ENCODE measurements at regions not wholly inside any gene's neighbourhood (a gene's known extent, or its start where the extent isn't known, plus 50 kb on each side); places are given as distances from the start of the nearest gene placed in this dataset.
"Not testable (repeated sequence)": the region's sequence is repeated elsewhere in the genome, so short reads cannot be mapped to it uniquely, and the experiment has no call there.

DNA sequence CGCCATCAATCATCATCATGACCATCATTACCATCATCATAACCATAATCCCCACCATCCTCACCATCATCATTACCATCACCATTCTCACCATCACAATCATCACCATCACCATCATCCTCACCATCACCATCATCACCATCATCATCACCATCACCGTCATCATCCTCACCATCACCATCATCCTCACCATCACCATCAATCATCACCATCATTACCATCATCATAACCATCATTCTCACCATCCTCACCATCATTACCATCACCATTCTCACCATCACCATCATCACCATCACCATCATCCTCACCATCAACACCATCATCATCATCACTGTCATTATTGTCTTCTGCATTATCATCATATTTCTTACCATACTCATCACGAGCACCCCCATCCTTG lies 245.5 kb downstream of the ADGRD1 start:
- no peak overlapping the region for H3K27ac ChIP-seq
- no peak for DNase-seq (ENCODE audit: low spot score in 2 of 2)
- H3K36me3 ChIP-seq, result no peaks in the 10 kb centered on the region
- no peaks in the 10 kb centered on the region for H3K9me3 ChIP-seq
- TF ChIP-seq POLR2A (IDR thresholded peaks at IDR 0.05), result no peak
- TF ChIP-seq EP300 (IDR thresholded peaks at IDR 0.05), result no peak
- no peak for TF ChIP-seq POLR2AphosphoS5 (IDR thresholded peaks at IDR 0.05)
- TF ChIP-seq, protein P1, sequence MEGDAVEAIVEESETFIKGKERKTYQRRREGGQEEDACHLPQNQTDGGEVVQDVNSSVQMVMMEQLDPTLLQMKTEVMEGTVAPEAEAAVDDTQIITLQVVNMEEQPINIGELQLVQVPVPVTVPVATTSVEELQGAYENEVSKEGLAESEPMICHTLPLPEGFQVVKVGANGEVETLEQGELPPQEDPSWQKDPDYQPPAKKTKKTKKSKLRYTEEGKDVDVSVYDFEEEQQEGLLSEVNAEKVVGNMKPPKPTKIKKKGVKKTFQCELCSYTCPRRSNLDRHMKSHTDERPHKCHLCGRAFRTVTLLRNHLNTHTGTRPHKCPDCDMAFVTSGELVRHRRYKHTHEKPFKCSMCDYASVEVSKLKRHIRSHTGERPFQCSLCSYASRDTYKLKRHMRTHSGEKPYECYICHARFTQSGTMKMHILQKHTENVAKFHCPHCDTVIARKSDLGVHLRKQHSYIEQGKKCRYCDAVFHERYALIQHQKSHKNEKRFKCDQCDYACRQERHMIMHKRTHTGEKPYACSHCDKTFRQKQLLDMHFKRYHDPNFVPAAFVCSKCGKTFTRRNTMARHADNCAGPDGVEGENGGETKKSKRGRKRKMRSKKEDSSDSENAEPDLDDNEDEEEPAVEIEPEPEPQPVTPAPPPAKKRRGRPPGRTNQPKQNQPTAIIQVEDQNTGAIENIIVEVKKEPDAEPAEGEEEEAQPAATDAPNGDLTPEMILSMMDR (IDR thresholded peaks at IDR 0.05), result no peak
- no peaks in the 10 kb centered on the region for H3K4me1 ChIP-seq
- 82% methylated on average over 3 of the region's 3 CpGs for WGBS
- H3K4me3 ChIP-seq, result no peak overlapping the region
- peaks cover 11% of the 10 kb centered on the region for H3K27me3 ChIP-seq

DNA sequence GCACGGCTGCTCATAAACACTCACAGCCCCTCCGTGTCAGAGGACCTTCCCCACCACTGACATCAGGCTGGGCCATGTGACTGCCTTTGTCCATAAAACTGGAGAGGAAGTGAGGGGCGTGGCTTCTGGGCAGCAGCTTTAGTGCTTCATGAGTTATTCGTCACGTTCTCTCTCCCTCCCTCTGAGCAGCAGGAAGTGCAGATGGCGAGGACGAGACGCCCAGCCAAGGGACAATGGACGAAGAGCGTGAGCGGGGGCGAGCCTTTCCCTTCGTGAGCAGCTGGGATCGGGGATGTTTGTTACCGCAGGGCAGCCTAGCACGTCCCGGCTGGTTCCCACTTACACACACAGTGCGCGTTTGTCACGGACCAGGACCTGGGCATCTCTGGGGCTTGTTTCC lies 248.2 kb downstream of the ADGRD1 start:
- H3K27ac ChIP-seq; H3K36me3 ChIP-seq; H3K4me3 ChIP-seq; H3K4me1 ChIP-seq; DNase-seq (ENCODE audit: low spot score in 2 of 2); H3K9me3 ChIP-seq: not testable (repeated sequence)
- peaks cover 18% of the 10 kb centered on the region for H3K27me3 ChIP-seq
- no CpG with 5 or more reads among the region's 20 CpGs for WGBS

DNA sequence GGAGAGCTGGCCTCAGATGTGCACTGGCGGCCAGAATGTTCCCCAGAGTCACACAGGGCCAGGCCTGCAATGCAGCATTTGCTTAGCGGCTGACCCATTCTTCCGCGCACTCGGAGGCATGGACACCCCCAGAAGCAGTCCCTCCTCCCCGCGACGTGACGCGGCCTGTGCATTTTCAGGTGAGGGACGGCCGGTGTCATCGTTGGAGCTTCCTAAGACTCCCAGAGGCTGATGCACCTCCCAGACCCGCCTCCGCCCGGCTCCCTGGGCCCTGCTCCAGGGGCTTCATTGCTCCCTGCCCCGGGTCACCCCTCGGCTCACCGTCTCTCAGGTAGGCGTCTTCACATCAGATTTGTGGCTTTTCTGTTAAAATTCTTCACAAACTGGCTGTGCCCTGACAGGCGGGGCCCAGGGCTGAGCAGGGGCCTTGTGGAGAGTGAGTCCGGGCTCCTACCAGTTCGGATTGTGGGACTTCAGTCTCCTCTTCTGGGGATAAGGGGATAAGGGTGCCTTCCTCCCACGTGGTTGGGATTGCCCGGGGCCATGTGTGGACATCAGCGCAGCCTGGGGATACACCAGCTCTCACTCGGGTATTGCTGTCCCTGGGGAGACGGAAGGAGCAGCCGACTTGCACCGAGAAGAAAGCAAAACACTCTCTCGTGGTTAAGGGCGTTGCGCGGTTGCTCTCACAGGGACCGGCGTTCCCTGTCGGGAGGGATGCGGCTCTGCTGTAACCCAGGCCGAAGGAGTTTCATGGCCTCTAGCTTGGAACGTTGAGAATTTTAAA lies 249.1 kb downstream of the ADGRD1 start:
- 73% methylated on average over 29 of the region's 40 CpGs for WGBS
- TF ChIP-seq, protein P1 (IDR thresholded peaks at IDR 0.05), result no peak
- TF ChIP-seq POLR2AphosphoS5 (IDR thresholded peaks at IDR 0.05) (no peak), POLR2A (IDR thresholded peaks at IDR 0.05) (no peak), EP300 (IDR thresholded peaks at IDR 0.05) (no peak)
- DNase-seq (ENCODE audit: low spot score in 2 of 2), result no peak

DNA sequence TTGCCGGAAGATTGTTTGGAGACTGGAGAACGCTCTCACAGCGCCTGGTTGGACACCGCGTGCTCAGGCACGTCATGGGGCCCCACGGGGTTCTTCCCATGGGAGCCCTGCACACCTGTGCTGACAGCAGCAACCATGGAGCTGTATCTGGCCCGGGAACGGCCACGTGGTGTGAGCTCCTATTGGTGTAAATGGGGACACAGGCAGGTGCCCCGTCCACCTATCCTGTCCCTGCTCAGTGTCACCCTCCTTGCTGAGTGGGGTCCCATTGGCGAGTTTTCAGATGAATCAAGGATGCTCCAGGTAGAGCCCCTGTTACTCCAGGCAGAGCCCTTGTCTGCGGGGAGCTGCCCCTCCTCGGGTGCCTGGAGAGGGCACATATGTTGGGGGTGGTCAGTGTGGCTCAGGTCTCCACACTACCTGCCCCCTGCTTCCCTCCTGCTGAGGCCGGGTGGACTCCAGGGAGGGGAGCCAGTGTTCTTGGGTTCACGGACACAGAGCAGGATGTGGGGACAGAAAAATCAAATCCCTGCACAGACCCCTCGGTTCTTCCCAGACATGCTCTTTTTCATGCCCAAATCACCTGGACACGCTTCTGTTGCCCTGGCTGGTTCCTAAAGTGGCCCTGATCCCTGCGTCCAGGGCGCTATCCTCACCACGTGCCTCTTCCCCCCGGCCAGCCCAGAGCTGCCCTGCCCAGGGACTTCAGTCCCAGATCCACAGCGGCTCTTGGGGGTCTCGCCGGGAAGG lies 250.1 kb downstream of the ADGRD1 start:
- DNase-seq (ENCODE audit: low spot score in 2 of 2), result no peak
- TF ChIP-seq POLR2A (IDR thresholded peaks at IDR 0.05) (no peak), POLR2AphosphoS5 (IDR thresholded peaks at IDR 0.05) (no peak), EP300 (IDR thresholded peaks at IDR 0.05) (no peak)
- TF ChIP-seq, protein P1 (IDR thresholded peaks at IDR 0.05), result no peak

More for the DNA sequence above, 249.1 kb downstream of the ADGRD1 start:
- Histone ChIP-seq H3K36me3 (no peaks in the 10 kb centered on the region), H3K27me3 (peaks cover 18% of the 10 kb centered on the region), H3K9me3 (no peaks in the 10 kb centered on the region), H3K4me1 (no peaks in the 10 kb centered on the region), H3K4me3 (no peak overlapping the region), H3K27ac (no peak overlapping the region)

DNA sequence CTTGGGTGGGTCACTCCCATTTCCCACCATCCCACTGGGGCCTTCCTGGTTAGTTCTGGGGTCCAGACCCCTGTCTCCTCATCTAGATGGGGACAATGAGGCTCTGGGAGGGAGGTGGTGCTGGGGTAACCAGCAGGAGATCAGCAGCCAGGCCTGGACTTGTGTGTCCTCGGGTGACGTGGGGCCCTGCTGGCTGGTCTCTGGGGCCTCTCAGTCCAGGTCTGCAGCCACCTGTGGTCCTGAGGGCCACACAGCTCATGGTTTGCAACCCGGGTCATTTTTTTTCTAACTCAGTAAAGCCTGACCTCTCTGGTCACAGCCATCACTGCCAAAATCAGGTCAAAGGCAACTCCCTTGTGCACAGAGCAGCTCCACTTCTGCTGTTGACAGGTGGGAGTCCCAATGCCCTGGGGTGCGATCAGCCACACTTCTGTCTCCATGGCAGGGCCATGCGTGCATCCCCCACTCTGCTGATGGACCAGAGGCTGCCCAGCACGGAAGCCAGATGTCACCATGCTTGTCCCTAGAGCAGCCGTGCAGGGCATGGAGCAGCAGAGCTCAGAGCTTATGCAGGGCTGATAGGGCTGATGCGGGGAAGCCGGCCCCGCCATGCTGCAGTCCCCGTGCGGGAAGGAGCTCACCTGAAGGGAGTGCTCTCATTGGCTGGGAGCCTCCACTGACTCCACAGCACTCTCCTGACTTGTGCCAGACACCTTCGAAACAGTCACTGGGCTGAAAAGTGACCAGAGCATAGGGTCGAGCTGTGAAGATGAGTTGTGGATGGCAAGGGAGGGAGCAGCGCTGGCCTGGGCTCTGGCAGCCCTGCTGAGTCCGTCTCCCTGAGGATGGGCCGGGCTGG lies 250.9 kb downstream of the ADGRD1 start:
- H3K27me3 ChIP-seq, result peaks cover 19% of the 10 kb centered on the region
- 71% methylated on average over 10 of the region's 17 CpGs for WGBS

More for the DNA sequence above, 250.1 kb downstream of the ADGRD1 start:
- no peaks in the 10 kb centered on the region for H3K4me1 ChIP-seq
- H3K27me3 ChIP-seq, result peaks cover 19% of the 10 kb centered on the region
- H3K4me3 ChIP-seq, result no peak overlapping the region
- H3K27ac ChIP-seq, result no peak overlapping the region
- H3K36me3 ChIP-seq, result no peaks in the 10 kb centered on the region
- H3K9me3 ChIP-seq, result no peaks in the 10 kb centered on the region
- WGBS, result 96% methylated on average over 13 of the region's 25 CpGs

DNA sequence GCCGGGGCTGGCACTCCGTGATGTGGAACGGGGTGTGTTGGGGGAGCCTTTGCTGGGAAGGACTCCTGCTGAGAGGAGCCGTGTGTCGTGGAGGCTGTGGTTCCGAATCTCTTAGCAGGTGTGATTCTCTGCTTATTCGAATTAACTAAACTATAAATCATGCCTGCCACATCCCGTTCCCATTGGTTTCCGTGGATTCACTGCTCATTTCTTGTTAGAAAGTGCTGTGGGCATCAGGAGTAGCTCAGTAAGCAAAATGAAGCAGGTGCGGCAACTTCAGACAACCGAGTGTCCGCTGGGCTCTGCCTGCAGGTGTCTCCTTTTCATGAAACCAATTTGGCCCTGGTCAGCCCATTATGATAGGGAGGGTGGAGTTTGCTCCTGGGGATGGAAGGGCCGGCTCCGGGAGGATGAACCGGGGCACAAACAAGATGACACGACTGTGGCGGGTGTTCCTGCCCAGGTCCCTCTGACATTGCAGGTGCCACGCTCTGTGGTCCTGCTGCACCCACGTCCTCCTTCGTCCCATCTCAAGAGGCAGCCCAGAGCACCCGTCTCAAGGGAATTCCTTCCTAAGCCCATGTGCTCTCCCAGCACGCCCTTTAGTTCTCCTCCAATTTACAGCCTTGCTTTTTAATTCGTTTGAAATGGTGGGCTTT lies 251.7 kb downstream of the ADGRD1 start:
- not testable (repeated sequence) for H3K36me3 ChIP-seq; H3K9me3 ChIP-seq; H3K4me3 ChIP-seq; H3K27ac ChIP-seq; H3K4me1 ChIP-seq; DNase-seq (ENCODE audit: low spot score in 2 of 2)
- H3K27me3 ChIP-seq, result peaks cover 19% of the 10 kb centered on the region
- 68% methylated on average over 17 of the region's 23 CpGs for WGBS

More for the DNA sequence above, 250.9 kb downstream of the ADGRD1 start:
- no peak overlapping the region for H3K4me3 ChIP-seq
- no peak for DNase-seq (ENCODE audit: low spot score in 2 of 2)
- no peaks in the 10 kb centered on the region for H3K9me3 ChIP-seq
- H3K27ac ChIP-seq, result no peak overlapping the region
- TF ChIP-seq POLR2A (IDR thresholded peaks at IDR 0.05) (no peak), POLR2AphosphoS5 (IDR thresholded peaks at IDR 0.05) (no peak), EP300 (IDR thresholded peaks at IDR 0.05) (no peak)
- TF ChIP-seq, protein P1 (IDR thresholded peaks at IDR 0.05), result no peak
- no peaks in the 10 kb centered on the region for H3K4me1 ChIP-seq
- no peaks in the 10 kb centered on the region for H3K36me3 ChIP-seq

DNA sequence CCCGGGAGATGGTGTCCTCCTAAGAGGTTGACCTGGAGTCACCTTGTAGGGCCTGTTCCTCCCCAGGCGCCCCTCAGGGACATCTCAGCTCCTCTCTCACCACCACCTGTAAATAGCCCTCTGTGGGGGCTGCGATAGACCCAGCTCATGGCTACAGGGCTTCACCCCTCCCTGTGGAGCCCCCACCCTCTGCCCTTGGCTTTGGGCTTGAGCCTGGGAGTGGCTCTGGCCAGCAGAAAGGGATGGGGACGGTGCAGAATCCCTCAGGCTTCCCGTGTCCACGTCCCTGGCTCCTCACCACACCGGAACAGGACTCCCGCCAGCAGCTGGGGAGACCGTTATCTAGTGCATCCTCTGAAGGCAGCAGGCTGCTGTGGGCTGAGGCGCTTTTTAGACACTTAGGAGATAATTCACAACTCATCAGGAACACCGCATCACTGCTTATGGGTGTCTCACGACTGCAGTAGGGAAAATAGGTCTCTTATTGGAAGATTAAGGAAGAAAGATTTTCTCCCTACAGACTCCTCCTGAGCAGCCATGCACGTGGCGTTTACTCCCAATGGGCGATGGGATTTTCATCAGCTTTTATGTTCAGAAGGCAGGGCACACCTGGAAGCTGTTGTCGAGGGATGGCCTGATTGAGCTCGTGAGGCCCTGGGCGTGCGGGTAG lies 253.1 kb downstream of the ADGRD1 start:
- H3K27me3 ChIP-seq, result peaks cover 19% of the 10 kb centered on the region
- H3K27ac ChIP-seq; H3K4me3 ChIP-seq; H3K4me1 ChIP-seq; DNase-seq (ENCODE audit: low spot score in 2 of 2); H3K9me3 ChIP-seq; H3K36me3 ChIP-seq: not testable (repeated sequence)
- WGBS, result 81% methylated on average over 8 of the region's 19 CpGs

Measured in suprapubic skin (tissue), 4 donors.